A549 (cell line): ENCODE measurements at regions not wholly inside any gene's neighbourhood (a gene's known extent, or its start where the extent isn't known, plus 50 kb on each side); places are given as distances from the start of the nearest gene placed in this dataset.

Experiments
- CEBPB ChIP-seq, 2 experiments: fragments of >200 bp in 1 of 2; sonication (Bioruptor Twin) in 1 of 2; formaldehyde crosslinking in 1 of 2; IDR thresholded peaks; 2 replicates each; pipeline ENCODE4 v1.6.1; 2012 to 2016
- CHD2 ChIP-seq: fragments of 150-350 bp; IDR thresholded peaks from 2 replicates; pipeline ENCODE4 v1.6.1; 2014; ENCODE audit warnings: low read length; ENCODE audit not compliant: partially characterized antibody
- CTCF ChIP-seq: fragments of >200 bp; sonication (Bioruptor Twin); formaldehyde crosslinking; IDR thresholded peaks from 3 replicates; pipeline ENCODE4 v1.5.1; 2016
- EP300 ChIP-seq, 2 experiments: fragments of >200 bp; sonication (Bioruptor Twin); formaldehyde crosslinking; IDR thresholded peaks; 2 replicates in 1 of 2; 3 replicates in 1 of 2; pipeline ENCODE4 v1.6.1; 2016 to 2017
- MAZ ChIP-seq: fragments of 150-350 bp; IDR thresholded peaks from 2 replicates; pipeline ENCODE4 v1.6.1; 2014; ENCODE audit warnings: antibody characterized with exemption, low read depth, low read length, borderline replicate concordance
- PBX3 ChIP-seq: IDR thresholded peaks from 2 replicates; pipeline ENCODE4 v1.6.1; 2012
- POLR2A ChIP-seq: IDR thresholded peaks from 2 replicates; pipeline ENCODE4 v1.6.1; 2012; ENCODE audit warnings: mild to moderate bottlenecking, low read length
- SMC3 ChIP-seq: fragments of >200 bp; sonication (Bioruptor Twin); formaldehyde crosslinking; IDR thresholded peaks from 3 replicates; pipeline ENCODE4 v1.6.1; 2018; ENCODE audit warnings: inconsistent platforms
- SREBF2 ChIP-seq: fragments of 450-650 bp; IDR thresholded peaks from 2 replicates; pipeline ENCODE4 v1.6.1; 2014; ENCODE audit warnings: mild to moderate bottlenecking, moderate library complexity
- USF2 ChIP-seq: fragments of 450-650 bp; IDR thresholded peaks from 2 replicates; pipeline ENCODE4 v1.6.1; 2014; ENCODE audit warnings: antibody characterized with exemption
- ZFP36 ChIP-seq: fragments of 450-650 bp; IDR thresholded peaks from 2 replicates; pipeline ENCODE4 v1.6.1; 2014; ENCODE audit warnings: borderline replicate concordance; ENCODE audit not compliant: partially characterized antibody
- TF ChIP-seq, protein P1 (sequence below): fragments of 250-450 bp; sonication (Bioruptor Pico); IDR thresholded peaks from 2 replicates; pipeline ENCODE4 v1.5.0; 2020; ENCODE audit warnings: low read depth, mild to moderate bottlenecking, moderate library complexity
- TF ChIP-seq, protein P2 (sequence below): fragments of 200-600 bp; sonication (generic); IDR thresholded peaks from 2 replicates; pipeline ENCODE4 v1.6.1; 2016; ENCODE audit warnings: antibody characterized with exemption, mild to moderate bottlenecking, moderate library complexity

- TF ChIP-seq CTCF (no peak), SREBF2 (no peak), USF2 (no peak), POLR2A (no peak), PBX3 (no peak), ZFP36 (no peak), MAZ (no peak), CHD2 (no peak), EP300 (IDR thresholded peaks at IDR 0.05) (no peak), SMC3 (no peak), CEBPB (IDR thresholded peaks at IDR 0.05) (no peak)
- TF ChIP-seq, protein P1, sequence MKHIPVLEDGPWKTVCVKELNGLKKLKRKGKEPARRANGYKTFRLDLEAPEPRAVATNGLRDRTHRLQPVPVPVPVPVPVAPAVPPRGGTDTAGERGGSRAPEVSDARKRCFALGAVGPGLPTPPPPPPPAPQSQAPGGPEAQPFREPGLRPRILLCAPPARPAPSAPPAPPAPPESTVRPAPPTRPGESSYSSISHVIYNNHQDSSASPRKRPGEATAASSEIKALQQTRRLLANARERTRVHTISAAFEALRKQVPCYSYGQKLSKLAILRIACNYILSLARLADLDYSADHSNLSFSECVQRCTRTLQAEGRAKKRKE (CRISPR knock-in tag), result no peak
- TF ChIP-seq, protein P2, sequence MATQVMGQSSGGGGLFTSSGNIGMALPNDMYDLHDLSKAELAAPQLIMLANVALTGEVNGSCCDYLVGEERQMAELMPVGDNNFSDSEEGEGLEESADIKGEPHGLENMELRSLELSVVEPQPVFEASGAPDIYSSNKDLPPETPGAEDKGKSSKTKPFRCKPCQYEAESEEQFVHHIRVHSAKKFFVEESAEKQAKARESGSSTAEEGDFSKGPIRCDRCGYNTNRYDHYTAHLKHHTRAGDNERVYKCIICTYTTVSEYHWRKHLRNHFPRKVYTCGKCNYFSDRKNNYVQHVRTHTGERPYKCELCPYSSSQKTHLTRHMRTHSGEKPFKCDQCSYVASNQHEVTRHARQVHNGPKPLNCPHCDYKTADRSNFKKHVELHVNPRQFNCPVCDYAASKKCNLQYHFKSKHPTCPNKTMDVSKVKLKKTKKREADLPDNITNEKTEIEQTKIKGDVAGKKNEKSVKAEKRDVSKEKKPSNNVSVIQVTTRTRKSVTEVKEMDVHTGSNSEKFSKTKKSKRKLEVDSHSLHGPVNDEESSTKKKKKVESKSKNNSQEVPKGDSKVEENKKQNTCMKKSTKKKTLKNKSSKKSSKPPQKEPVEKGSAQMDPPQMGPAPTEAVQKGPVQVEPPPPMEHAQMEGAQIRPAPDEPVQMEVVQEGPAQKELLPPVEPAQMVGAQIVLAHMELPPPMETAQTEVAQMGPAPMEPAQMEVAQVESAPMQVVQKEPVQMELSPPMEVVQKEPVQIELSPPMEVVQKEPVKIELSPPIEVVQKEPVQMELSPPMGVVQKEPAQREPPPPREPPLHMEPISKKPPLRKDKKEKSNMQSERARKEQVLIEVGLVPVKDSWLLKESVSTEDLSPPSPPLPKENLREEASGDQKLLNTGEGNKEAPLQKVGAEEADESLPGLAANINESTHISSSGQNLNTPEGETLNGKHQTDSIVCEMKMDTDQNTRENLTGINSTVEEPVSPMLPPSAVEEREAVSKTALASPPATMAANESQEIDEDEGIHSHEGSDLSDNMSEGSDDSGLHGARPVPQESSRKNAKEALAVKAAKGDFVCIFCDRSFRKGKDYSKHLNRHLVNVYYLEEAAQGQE, result no peak
Observed at GRCh38 chr16:64880994-64881393, 240.9 kb downstream of the CDH11 start.
